ENCODE measurements at regions not wholly inside any gene's neighbourhood (a gene's known extent, or its start where the extent isn't known, plus 50 kb on each side); places are given as distances from the start of the nearest gene placed in this dataset.

GRCh38 chr18:44517136-44517535, 163.6 kb upstream of the SETBP1 start:
- no peak for DNase-seq
- intact Hi-C loops (cut with micrococcal nuclease), result no loop called here
- ATAC-seq, result no peak

- ATAC-seq, result no peak
- intact Hi-C loops (cut with micrococcal nuclease), result no loop called here
Observed at GRCh38 chr18:44518091-44518615, 162.5 kb upstream of the SETBP1 start.

GRCh38 chr18:44518666-44519065, 162.0 kb upstream of the SETBP1 start:
- DNase-seq, result no peak
- ATAC-seq, result no peak
- intact Hi-C loops (cut with micrococcal nuclease), result no loop called here

More at GRCh38 chr18:44518091-44518615, 162.5 kb upstream of the SETBP1 start:
- DNase-seq, result no peak

- ATAC-seq (no peak), DNase-seq (no peak)
- intact Hi-C loops (cut with micrococcal nuclease), result no loop called here
Observed at GRCh38 chr18:44520981-44521667, 159.6 kb upstream of the SETBP1 start.

GRCh38 chr18:44521668-44522022, 159.0 kb upstream of the SETBP1 start:
- intact Hi-C loops (cut with micrococcal nuclease), result no loop called here
- ATAC-seq (no peak), DNase-seq (no peak)

GRCh38 chr18:44526705-44527415, 153.8 kb upstream of the SETBP1 start:
- ATAC-seq (no peak), DNase-seq (no peak)
- intact Hi-C loops (cut with micrococcal nuclease), result no loop called here

- intact Hi-C loops (cut with micrococcal nuclease), result no loop called here
- ATAC-seq (no peak), DNase-seq (no peak)
Observed at GRCh38 chr18:44533071-44533470, 147.6 kb upstream of the SETBP1 start.

GRCh38 chr18:44536046-44536445, 144.6 kb upstream of the SETBP1 start:
- intact Hi-C loops (cut with micrococcal nuclease), result no loop called here
- ATAC-seq (peak; percentile 55), DNase-seq (no peak)

GRCh38 chr18:44536619-44537018, 144.1 kb upstream of the SETBP1 start:
- ATAC-seq, result no peak
- no peak for DNase-seq
- intact Hi-C loops (cut with micrococcal nuclease), result no loop called here

- intact Hi-C loops (cut with micrococcal nuclease), result no loop called here
Observed at GRCh38 chr18:44537526-44537925, 143.2 kb upstream of the SETBP1 start.

GRCh38 chr18:44539926-44540325, 140.8 kb upstream of the SETBP1 start:
- intact Hi-C loops (cut with micrococcal nuclease), result no loop called here
- ATAC-seq, result no peak
- DNase-seq, result no peak

More at GRCh38 chr18:44537526-44537925, 143.2 kb upstream of the SETBP1 start:
- DNase-seq (no peak), ATAC-seq (no peak)

- intact Hi-C loops (cut with micrococcal nuclease), result no loop called here
- peak; percentile 76 for ATAC-seq
- no peak for DNase-seq
Observed at GRCh38 chr18:44541159-44541558, 139.5 kb upstream of the SETBP1 start.

GRCh38 chr18:44541781-44542180, 138.9 kb upstream of the SETBP1 start:
- intact Hi-C loops (cut with micrococcal nuclease), result no loop called here
- ATAC-seq (no peak), DNase-seq (no peak)

- intact Hi-C loops (cut with micrococcal nuclease), result no loop called here
- no peak for DNase-seq
- no peak for ATAC-seq
Observed at GRCh38 chr18:44543387-44543786, 137.3 kb upstream of the SETBP1 start.

GRCh38 chr18:44545359-44545985, 135.2 kb upstream of the SETBP1 start:
- DNase-seq (no peak), ATAC-seq (no peak)
- intact Hi-C loops (cut with micrococcal nuclease), result no loop called here

- ATAC-seq, result no peak
- no peak for DNase-seq
- intact Hi-C loops (cut with micrococcal nuclease), result no loop called here
Observed at GRCh38 chr18:44546954-44547353, 133.7 kb upstream of the SETBP1 start.

- peak; percentile 82 for ATAC-seq
- peak; percentile 45 for DNase-seq
- intact Hi-C loops (cut with micrococcal nuclease), result no loop called here
Observed at GRCh38 chr18:44548291-44549221, 132.1 kb upstream of the SETBP1 start.

- ATAC-seq, result no peak
- DNase-seq, result no peak
- intact Hi-C loops (cut with micrococcal nuclease), result no loop called here
Observed at GRCh38 chr18:44552706-44553105, 128.0 kb upstream of the SETBP1 start.

GRCh38 chr18:44556296-44556695, 124.4 kb upstream of the SETBP1 start:
- intact Hi-C loops (cut with micrococcal nuclease), result no loop called here
- ATAC-seq, result no peak
- DNase-seq, result no peak
